ENCODE measurements at regions not wholly inside any gene's neighbourhood (a gene's known extent, or its start where the extent isn't known, plus 50 kb on each side); places are given as distances from the start of the nearest gene placed in this dataset.
A peak's percentile ranks its signal among the peaks of the same experiment; 100 is the strongest.

- no peak for DNase-seq
These were observed 80.1 kb downstream of the IRF2BPL start for GRCh38 chr14:76948213-76948947.

- no peak for DNase-seq
These were observed 80.7 kb downstream of the IRF2BPL start for GRCh38 chr14:76947838-76948184.

- peak; percentile 85 for DNase-seq
These were observed 81.2 kb downstream of the IRF2BPL start for GRCh38 chr14:76947078-76947837.

GRCh38 chr14:76946753-76947077, 81.8 kb downstream of the IRF2BPL start:
- DNase-seq: no peak

GRCh38 chr14:76943072-76943471, 85.4 kb downstream of the IRF2BPL start:
- no peak for DNase-seq

GRCh38 chr14:76941946-76942805, 86.3 kb downstream of the IRF2BPL start:
- DNase-seq: no peak

GRCh38 chr14:76941544-76941943, 87.0 kb downstream of the IRF2BPL start:
- no peak for DNase-seq

- DNase-seq: no peak
These were observed 88.3 kb downstream of the IRF2BPL start for GRCh38 chr14:76940021-76940760.

GRCh38 chr14:76939015-76939742, 89.3 kb downstream of the IRF2BPL start:
- no peak for DNase-seq

GRCh38 chr14:76938092-76938500, 90.4 kb downstream of the IRF2BPL start:
- DNase-seq: no peak

GRCh38 chr14:76937181-76938091, 91.1 kb downstream of the IRF2BPL start:
- DNase-seq: no peak

- no peak for DNase-seq
These were observed 92.0 kb downstream of the IRF2BPL start for GRCh38 chr14:76936483-76936882.

GRCh38 chr14:76933515-76933914, 95.0 kb downstream of the IRF2BPL start:
- no peak for DNase-seq

- no peak for DNase-seq
These were observed 96.7 kb downstream of the IRF2BPL start for GRCh38 chr14:76931631-76932402.

GRCh38 chr14:76930549-76930948, 98.0 kb downstream of the IRF2BPL start:
- DNase-seq: peak; percentile 38

- DNase-seq: peak; percentile 76
These were observed 98.6 kb downstream of the IRF2BPL start for GRCh38 chr14:76929927-76930326.

GRCh38 chr14:76927971-76928700, 100.4 kb downstream of the IRF2BPL start:
- DNase-seq: no peak

- peak; percentile 87 for DNase-seq
These were observed 100.5 kb downstream of the LRRC74A start for GRCh38 chr14:76926521-76927251.

GRCh38 chr14:76925097-76925441, 98.9 kb downstream of the LRRC74A start:
- no peak for DNase-seq

Measured in CD4-positive, alpha-beta T cell treated with Interleukin-12 subunit alpha and Interleukin-12 subunit beta, for 1 hour (primary cell).